NT2/D1 (cell line): ENCODE measurements at regions not wholly inside any gene's neighbourhood (a gene's known extent, or its start where the extent isn't known, plus 50 kb on each side); places are given as distances from the start of the nearest gene placed in this dataset.

ENCODE experiments used
- SUZ12 ChIP-seq: IDR thresholded peaks from 2 replicates; pipeline ENCODE4 v1.6.1; 2011; ENCODE audit not compliant: insufficient read length, insufficient read depth; ENCODE audit errors: extremely low read depth
- YY1 ChIP-seq: IDR thresholded peaks from 2 replicates; pipeline ENCODE4 v1.6.1; 2011; ENCODE audit not compliant: insufficient read length, insufficient read depth
- ZNF274 ChIP-seq: IDR thresholded peaks from 2 replicates; pipeline ENCODE4 v1.6.1; 2011; ENCODE audit warnings: mild to moderate bottlenecking, low read depth, low read length

DNA sequence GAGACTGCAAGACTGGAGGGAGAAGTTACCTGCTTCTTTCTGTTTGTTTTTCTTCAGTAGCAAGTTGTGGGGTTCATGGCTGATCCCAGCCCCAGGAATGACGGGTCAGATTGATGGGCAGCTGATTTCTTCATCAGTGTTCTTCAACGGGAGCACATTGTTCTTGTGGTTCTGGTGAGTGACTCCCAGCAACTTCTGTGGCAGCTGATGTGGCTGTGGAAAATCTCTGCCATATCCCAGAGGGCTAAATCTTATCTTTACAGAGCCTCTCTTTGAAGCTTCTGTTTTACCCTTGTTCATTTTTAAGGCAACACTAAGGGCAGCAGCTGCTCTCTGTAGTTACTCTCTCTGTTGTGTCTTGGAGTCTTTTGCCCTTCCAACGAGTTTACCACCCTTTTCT is 710.3 kb downstream of the PRELID2 start:
- TF ChIP-seq YY1 (no peak), ZNF274 (no peak), SUZ12 (no peak)
